Erythroblast (primary cell): ENCODE measurements at regions not wholly inside any gene's neighbourhood (a gene's known extent, or its start where the extent isn't known, plus 50 kb on each side); places are given as distances from the start of the nearest gene placed in this dataset.

Experiments used
- GATA1 ChIP-seq: IDR thresholded peaks from 2 replicates; pipeline ENCODE4 v1.6.1; 2011; ENCODE audit warnings: low read depth, mild to moderate bottlenecking, control low read depth, low read length, moderate library complexity
- POLR2A ChIP-seq: IDR thresholded peaks from 2 replicates; pipeline ENCODE4 v1.6.1; 2011; ENCODE audit warnings: mild to moderate bottlenecking, low read length

- TF ChIP-seq POLR2A (no peak), GATA1 (no peak)
These were observed 245.8 kb downstream of the ETS1 start for GRCh38 chr11:128341280-128342248.
